Islet of Langerhans (tissue), 1 donor: ENCODE measurements at regions not wholly inside any gene's neighbourhood (a gene's known extent, or its start where the extent isn't known, plus 50 kb on each side); places are given as distances from the start of the nearest gene placed in this dataset.
"Not testable (repeated sequence)": the region's sequence is repeated elsewhere in the genome, so short reads cannot be mapped to it uniquely, and the experiment has no call there.

Experiments used
- FAIRE-seq: peaks from one replicate; lab custom pipeline; 2011; peaks lifted over from hg19 to GRCh38; lab: Jason Lieb, UNC

DNA sequence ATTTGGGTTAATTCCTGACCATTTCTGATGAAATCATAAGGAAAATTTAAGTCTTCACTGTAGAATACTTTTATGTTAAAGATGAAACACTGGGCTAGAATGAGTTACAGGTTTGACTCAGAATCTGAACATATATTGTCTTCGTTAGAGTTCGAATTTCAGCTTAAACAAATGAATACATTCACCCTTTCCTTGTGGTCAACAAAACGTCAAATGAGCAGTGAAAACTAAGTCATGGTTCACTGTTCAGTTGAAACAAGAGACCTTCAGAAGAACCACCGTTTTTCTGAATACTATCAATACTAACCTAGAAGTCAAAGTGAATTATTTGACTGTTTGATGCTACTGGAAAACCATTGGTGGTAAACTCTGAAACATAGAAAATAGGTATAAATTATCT lies 235.2 kb upstream of the ZWINT start:
- no peak for FAIRE-seq

- no peak for FAIRE-seq
These were observed 232.1 kb upstream of the ZWINT start for GRCh38 chr10:56593120-56593519.

GRCh38 chr10:56586461-56586891 lies 225.4 kb upstream of the ZWINT start:
- no peak for FAIRE-seq

DNA sequence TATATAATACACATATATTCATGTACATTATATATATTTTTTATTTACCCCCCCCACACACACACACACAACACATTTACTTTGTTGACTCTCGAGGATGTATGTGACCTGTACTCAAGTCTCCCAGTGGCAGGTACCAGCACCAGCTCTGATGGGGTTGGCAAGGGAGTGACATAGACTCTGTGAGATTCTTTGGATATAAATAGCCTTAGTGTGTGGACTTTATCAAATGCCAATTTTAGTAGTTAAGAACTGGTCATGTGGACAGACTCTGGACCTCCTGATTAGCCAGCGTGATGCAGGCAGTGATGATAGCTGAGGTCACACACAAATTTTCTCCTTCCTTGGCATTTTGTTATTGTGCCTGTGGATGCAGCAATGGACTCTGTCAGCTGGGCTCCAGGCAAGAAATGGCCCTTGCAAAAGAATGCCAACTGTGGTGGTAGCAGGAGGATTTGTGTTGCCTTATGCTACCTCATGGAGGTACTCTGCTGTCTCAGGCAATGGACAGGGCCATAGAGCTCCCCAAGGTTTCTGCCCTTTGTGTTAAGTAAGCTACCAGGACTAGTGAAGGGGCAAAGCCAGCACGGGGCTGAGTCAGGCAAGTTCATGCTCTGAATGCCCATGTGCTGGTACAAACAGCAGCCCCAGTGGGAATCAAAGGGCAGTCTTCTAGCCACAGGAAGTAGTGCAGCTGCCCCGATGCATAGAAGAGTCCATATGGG lies 224.6 kb upstream of the ZWINT start:
- FAIRE-seq, result no peak

- no peak for FAIRE-seq
These were observed 222.3 kb upstream of the ZWINT start for GRCh38 chr10:56583316-56583715.

GRCh38 chr10:56567580-56567979 lies 206.5 kb upstream of the ZWINT start:
- no peak for FAIRE-seq

DNA sequence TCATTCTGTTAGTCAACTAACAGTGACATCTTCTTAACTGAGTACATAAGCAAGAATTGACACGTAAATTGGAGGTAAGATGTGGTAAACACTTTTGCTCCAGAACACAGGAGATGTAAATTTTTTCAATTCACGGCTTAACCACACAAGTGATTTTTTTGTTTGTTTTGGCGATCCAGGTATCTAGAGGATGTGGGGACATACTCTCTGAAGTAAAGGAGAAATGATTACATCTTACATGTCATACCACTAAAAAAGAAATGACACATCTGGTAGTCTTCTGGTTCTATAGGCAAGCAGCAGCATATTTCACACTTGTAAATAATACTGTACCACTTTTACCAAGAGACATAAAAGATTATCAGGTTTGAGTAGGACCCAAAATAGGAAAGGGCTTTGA lies 200.3 kb upstream of the ZWINT start:
- no peak for FAIRE-seq

DNA sequence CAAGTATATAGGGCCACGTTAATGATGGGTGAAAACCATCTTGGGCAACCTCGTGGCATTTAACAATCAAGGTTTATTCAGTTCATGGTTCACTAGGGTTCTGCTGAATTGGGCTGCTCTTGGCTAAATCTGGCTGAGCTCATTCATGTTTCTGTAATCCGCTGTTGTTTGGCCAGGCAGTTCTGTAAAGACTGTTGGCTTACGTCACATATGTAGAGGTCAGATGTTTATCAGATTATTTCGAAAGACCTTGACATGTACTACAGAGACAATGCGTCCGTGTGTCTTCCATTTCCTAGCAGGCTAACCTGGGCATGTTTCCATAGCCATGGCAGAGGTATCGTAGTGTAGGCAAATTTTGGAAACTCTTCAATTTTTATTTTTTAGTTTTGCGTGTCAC lies 190.0 kb upstream of the ZWINT start:
- no peak for FAIRE-seq

GRCh38 chr10:56547163-56547562 lies 186.1 kb upstream of the ZWINT start:
- no peak for FAIRE-seq

- peak; percentile 43 for FAIRE-seq
These were observed 176.9 kb upstream of the ZWINT start for GRCh38 chr10:56537984-56538383.

- no peak for FAIRE-seq
These were observed 161.1 kb upstream of the ZWINT start for GRCh38 chr10:56522166-56522565.

- no peak for FAIRE-seq
These were observed 147.5 kb upstream of the ZWINT start for GRCh38 chr10:56508562-56508961.

DNA sequence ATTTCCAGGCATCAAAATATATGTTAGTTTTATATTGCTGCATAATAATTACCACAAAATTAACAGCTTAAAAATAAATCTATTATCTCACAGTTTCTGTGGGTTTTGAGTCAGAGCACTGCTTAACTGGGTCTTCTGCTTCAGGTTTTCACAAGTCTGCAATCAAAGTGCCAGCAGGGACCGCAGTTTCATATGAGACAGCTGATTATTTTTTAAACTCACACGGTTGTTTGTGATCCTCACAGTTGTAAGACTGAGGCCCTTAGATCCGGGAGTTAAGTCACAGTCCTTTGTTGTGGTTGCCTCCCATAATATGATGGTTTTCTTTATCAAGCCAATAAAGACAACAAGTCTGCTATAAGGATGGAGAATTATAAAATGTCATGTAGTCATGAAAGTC lies 146.0 kb upstream of the ZWINT start:
- no peak for FAIRE-seq

- no peak for FAIRE-seq
These were observed 144.5 kb upstream of the ZWINT start for GRCh38 chr10:56505555-56505954.

DNA sequence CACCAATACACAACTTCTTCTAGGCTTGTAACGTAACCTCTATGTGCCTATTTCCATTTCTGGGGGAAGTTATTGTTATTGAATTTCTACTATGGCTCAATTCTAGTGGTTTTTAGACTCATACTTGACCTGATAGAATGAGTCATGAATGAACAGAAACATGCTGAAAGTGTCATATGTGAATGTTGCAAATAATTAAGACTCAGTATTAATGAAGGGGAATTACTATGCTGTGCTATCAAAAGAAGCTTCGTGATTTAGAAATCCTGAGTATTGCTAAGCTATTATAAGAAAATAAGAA lies 135.1 kb upstream of the ZWINT start:
- no peak for FAIRE-seq

DNA sequence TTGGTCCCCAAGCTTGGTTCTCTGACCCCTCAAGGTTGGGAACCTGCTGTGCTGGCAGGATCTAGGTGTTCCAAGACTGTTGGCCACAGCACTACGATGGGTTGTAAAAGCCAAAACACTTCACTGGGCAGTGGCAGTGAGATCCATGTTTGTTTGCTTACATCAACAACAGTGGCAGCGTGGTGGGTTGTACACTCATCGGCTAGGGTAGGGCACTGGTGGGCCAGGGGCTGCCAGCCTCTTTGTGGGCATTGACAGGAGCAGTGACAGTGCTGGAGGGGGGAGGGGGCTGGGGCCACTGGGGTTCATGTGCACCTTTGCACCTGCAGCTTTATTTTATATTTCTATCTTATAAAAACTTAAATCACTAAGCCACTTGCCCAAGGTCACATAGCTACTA lies 126.7 kb upstream of the ZWINT start:
- FAIRE-seq, result no peak

GRCh38 chr10:56481521-56482091 lies 120.5 kb upstream of the ZWINT start:
- no peak for FAIRE-seq

DNA sequence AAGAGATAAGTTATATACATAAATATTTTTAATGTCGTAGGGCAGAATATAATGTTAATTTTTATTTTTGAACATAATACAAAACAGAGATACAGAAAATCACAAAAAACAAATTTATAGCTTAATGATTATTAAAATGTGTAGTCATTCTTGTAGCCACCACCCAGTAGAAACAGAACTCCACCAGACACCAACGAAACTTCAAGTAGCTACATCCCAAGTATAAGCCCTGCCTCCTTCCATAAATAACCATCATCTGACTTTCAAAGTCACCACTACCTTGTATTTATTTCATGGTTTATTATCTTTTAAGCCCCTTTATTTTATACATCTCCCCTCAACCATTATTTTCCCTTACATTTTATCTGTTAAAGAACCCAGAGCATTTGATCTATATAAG lies 111.9 kb upstream of the ZWINT start:
- FAIRE-seq, result no peak

GRCh38 chr10:56470701-56471100 lies 109.6 kb upstream of the ZWINT start:
- no peak for FAIRE-seq

DNA sequence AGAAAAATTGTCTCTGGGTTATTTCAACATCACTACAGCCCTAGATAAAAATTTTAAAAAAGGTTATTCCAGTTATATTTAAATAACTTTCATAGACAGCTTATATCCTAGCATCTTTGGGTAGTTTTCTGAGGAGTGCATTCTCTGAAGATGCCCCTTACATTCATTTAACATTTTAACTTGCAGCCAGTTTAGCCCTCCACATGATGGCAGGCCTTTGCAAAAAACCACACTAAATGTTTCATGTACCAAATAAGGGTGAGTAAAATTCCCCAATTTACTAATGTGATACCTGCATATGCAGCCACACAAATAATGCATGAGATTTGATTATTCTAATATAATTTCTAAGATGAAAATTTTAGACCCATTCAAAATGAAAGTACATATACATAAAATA lies 108.4 kb upstream of the ZWINT start:
- no peak for FAIRE-seq

- FAIRE-seq, result no peak
These were observed 104.9 kb upstream of the ZWINT start for GRCh38 chr10:56466005-56466404.

DNA sequence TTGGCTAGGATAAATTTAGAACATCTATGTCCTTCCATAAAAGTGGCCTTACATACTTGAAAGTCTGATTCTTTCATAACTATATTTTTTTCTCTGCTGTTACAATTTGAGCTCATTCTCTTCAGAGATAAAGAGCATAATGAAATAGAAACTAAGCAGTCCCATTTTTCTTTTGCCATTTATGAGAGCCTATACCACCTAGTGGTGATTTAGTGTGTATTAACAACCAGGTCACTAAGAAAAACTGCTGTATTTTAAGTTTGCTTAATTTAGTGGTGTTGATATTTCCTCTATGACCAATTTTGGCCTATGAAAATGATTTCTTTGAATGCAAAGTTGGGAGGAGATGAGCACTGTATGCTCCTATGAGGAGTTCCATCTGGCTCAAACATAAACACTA lies 88.7 kb upstream of the ZWINT start:
- FAIRE-seq, result no peak

- not testable (repeated sequence) for FAIRE-seq
These were observed 86.6 kb upstream of the ZWINT start for GRCh38 chr10:56447613-56448012.

DNA sequence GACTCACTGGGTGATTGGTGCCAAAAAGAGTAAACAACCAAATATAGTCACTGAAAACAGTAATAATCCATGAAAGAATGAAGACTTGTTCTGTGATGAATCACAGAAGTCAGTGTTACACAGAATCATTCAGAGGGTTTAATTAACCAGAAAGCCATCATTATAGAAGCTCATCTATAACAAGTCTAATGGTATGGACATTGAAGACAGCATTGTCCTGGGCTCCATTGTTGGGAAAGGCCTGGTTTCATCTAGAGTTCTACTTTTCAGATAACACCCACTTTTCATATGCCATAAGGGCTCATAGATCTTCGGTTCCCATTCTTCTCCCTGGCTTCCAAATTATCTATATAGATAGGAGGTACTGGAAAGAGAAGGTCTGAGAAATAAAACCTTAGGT lies 80.3 kb upstream of the ZWINT start:
- FAIRE-seq, result not testable (repeated sequence)
